ENCODE measurements at regions not wholly inside any gene's neighbourhood (a gene's known extent, or its start where the extent isn't known, plus 50 kb on each side); places are given as distances from the start of the nearest gene placed in this dataset.
"Not testable (repeated sequence)": the region's sequence is repeated elsewhere in the genome, so short reads cannot be mapped to it uniquely, and the experiment has no call there.

- CTCF ChIA-PET, result no interaction called here
- WGBS (ENCODE audit: insufficient coverage), result no CpG with 5 or more reads among the region's 5 CpGs
- Mint-ChIP-seq H3K36me3 (no peaks in the 10 kb centered on the region), H3K4me3 (no peak overlapping the region), H3K27me3 (no peaks in the 10 kb centered on the region), H3K9me3 (peaks cover 0 to 4% (median 0%) of the 10 kb centered on the region in 3 donors), H3K27ac (no peak overlapping the region), H3K4me1 (no peaks in the 10 kb centered on the region)
- no peak for DNase-seq
- POLR2A ChIA-PET, result no interaction called here
- H3K27me3 ChIP-seq (replicated peaks in 1 of 2; ENCODE audit: control insufficient read depth in 2 of 2, extremely low read depth in 1 of 2, insufficient read depth in 2 of 2, low read length in 1 of 2), result no peaks in the 10 kb centered on the region
- H3K36me3 ChIP-seq (ENCODE audit: control insufficient read depth in 2 of 2, extremely low read depth in 1 of 2, insufficient read depth in 1 of 2, low read length in 1 of 2), result no peaks in the 10 kb centered on the region
- H3K27ac ChIP-seq (ENCODE audit: low read length), result no peak overlapping the region
- ATAC-seq (replicated peaks in 1 of 4), result no peak
- H3K9me3 ChIP-seq, result no peaks in the 10 kb centered on the region
- H3K4me3 ChIP-seq (ENCODE audit: control insufficient read depth in 1 of 2, extremely low read depth in 1 of 2, low read length in 1 of 2), result no peak overlapping the region
- no peaks in the 10 kb centered on the region for H3K4me1 ChIP-seq (ENCODE audit: control insufficient read depth in 1 of 2, extremely low read depth in 1 of 2, insufficient read depth in 2 of 2, low read length in 2 of 2)
Observed at GRCh38 chr3:162704799-162705385, 1208.3 kb downstream of the OTOL1 start.

- H3K27me3 ChIP-seq (replicated peaks in 1 of 2; ENCODE audit: control insufficient read depth in 2 of 2, extremely low read depth in 1 of 2, insufficient read depth in 2 of 2, low read length in 1 of 2); H3K9me3 Mint-ChIP-seq; H3K4me3 Mint-ChIP-seq; ATAC-seq (replicated peaks in 1 of 4); H3K36me3 ChIP-seq (ENCODE audit: control insufficient read depth in 2 of 2, extremely low read depth in 1 of 2, insufficient read depth in 1 of 2, low read length in 1 of 2); H3K9me3 ChIP-seq; H3K27ac Mint-ChIP-seq; CTCF ChIA-PET; H3K27ac ChIP-seq (ENCODE audit: low read length); H3K36me3 Mint-ChIP-seq; H3K4me1 ChIP-seq (ENCODE audit: control insufficient read depth in 1 of 2, extremely low read depth in 1 of 2, insufficient read depth in 2 of 2, low read length in 2 of 2); POLR2A ChIA-PET; H3K4me3 ChIP-seq (ENCODE audit: control insufficient read depth in 1 of 2, extremely low read depth in 1 of 2, low read length in 1 of 2); DNase-seq; H3K27me3 Mint-ChIP-seq; H3K4me1 Mint-ChIP-seq: not testable (repeated sequence)
- WGBS (ENCODE audit: insufficient coverage), result no CpG with 5 or more reads among the region's 2 CpGs
Observed at GRCh38 chr3:162708394-162708793, 1211.8 kb downstream of the OTOL1 start.

- DNase-seq; H3K4me1 Mint-ChIP-seq; POLR2A ChIA-PET; H3K4me1 ChIP-seq (ENCODE audit: control insufficient read depth in 1 of 2, extremely low read depth in 1 of 2, insufficient read depth in 2 of 2, low read length in 2 of 2); H3K27ac Mint-ChIP-seq; H3K27me3 ChIP-seq (replicated peaks in 1 of 2; ENCODE audit: control insufficient read depth in 2 of 2, extremely low read depth in 1 of 2, insufficient read depth in 2 of 2, low read length in 1 of 2); H3K9me3 Mint-ChIP-seq; ATAC-seq (replicated peaks in 1 of 4); H3K4me3 ChIP-seq (ENCODE audit: control insufficient read depth in 1 of 2, extremely low read depth in 1 of 2, low read length in 1 of 2); H3K27ac ChIP-seq (ENCODE audit: low read length); H3K27me3 Mint-ChIP-seq; H3K36me3 Mint-ChIP-seq; CTCF ChIA-PET; H3K36me3 ChIP-seq (ENCODE audit: control insufficient read depth in 2 of 2, extremely low read depth in 1 of 2, insufficient read depth in 1 of 2, low read length in 1 of 2); H3K4me3 Mint-ChIP-seq; H3K9me3 ChIP-seq: not testable (repeated sequence)
- WGBS (ENCODE audit: insufficient coverage), result 87% methylated on average over 9 of the region's 15 CpGs
Observed at GRCh38 chr3:162708942-162709706, 1212.5 kb downstream of the OTOL1 start.

GRCh38 chr3:162710332-162711112 is 1213.9 kb downstream of the OTOL1 start:
- H3K4me1 ChIP-seq (ENCODE audit: control insufficient read depth in 1 of 2, extremely low read depth in 1 of 2, insufficient read depth in 2 of 2, low read length in 2 of 2), result no peaks in the 10 kb centered on the region
- no peak for ATAC-seq (replicated peaks in 1 of 4)
- Mint-ChIP-seq H3K4me1 (no peaks in the 10 kb centered on the region), H3K27ac (no peak overlapping the region), H3K4me3 (no peak overlapping the region), H3K36me3 (no peaks in the 10 kb centered on the region), H3K27me3 (no peaks in the 10 kb centered on the region), H3K9me3 (peaks cover 0 to 5% (median 5%) of the 10 kb centered on the region in 3 donors)
- H3K36me3 ChIP-seq (ENCODE audit: control insufficient read depth in 2 of 2, extremely low read depth in 1 of 2, insufficient read depth in 1 of 2, low read length in 1 of 2), result no peaks in the 10 kb centered on the region
- WGBS (ENCODE audit: insufficient coverage), result 95% methylated on average over 15 of the region's 30 CpGs
- H3K4me3 ChIP-seq (ENCODE audit: control insufficient read depth in 1 of 2, extremely low read depth in 1 of 2, low read length in 1 of 2), result no peak overlapping the region
- CTCF ChIA-PET, result no interaction called here
- DNase-seq, result no peak
- POLR2A ChIA-PET, result no interaction called here
- no peak overlapping the region for H3K27ac ChIP-seq (ENCODE audit: low read length)
- H3K27me3 ChIP-seq (replicated peaks in 1 of 2; ENCODE audit: control insufficient read depth in 2 of 2, extremely low read depth in 1 of 2, insufficient read depth in 2 of 2, low read length in 1 of 2), result no peaks in the 10 kb centered on the region
- H3K9me3 ChIP-seq, result no peaks in the 10 kb centered on the region

GRCh38 chr3:162717074-162717473 is 1220.5 kb downstream of the OTOL1 start:
- H3K4me3 ChIP-seq (ENCODE audit: control insufficient read depth in 1 of 2, extremely low read depth in 1 of 2, low read length in 1 of 2); H3K4me1 ChIP-seq (ENCODE audit: control insufficient read depth in 1 of 2, extremely low read depth in 1 of 2, insufficient read depth in 2 of 2, low read length in 2 of 2); POLR2A ChIA-PET; H3K27ac Mint-ChIP-seq; H3K4me3 Mint-ChIP-seq; H3K27me3 Mint-ChIP-seq; H3K9me3 Mint-ChIP-seq; H3K4me1 Mint-ChIP-seq; H3K36me3 Mint-ChIP-seq; H3K36me3 ChIP-seq (ENCODE audit: control insufficient read depth in 2 of 2, extremely low read depth in 1 of 2, insufficient read depth in 1 of 2, low read length in 1 of 2); CTCF ChIA-PET; H3K27me3 ChIP-seq (replicated peaks in 1 of 2; ENCODE audit: control insufficient read depth in 2 of 2, extremely low read depth in 1 of 2, insufficient read depth in 2 of 2, low read length in 1 of 2); ATAC-seq (replicated peaks in 1 of 4); H3K9me3 ChIP-seq; DNase-seq; H3K27ac ChIP-seq (ENCODE audit: low read length): not testable (repeated sequence)
- WGBS (ENCODE audit: insufficient coverage), result 53% methylated on average over 2 of the region's 6 CpGs

- H3K4me3 Mint-ChIP-seq, result no peak overlapping the region
- no peaks in the 10 kb centered on the region for H3K27me3 Mint-ChIP-seq
- Histone ChIP-seq H3K4me1 (ENCODE audit: control insufficient read depth in 1 of 2, extremely low read depth in 1 of 2, insufficient read depth in 2 of 2, low read length in 2 of 2) (no peaks in the 10 kb centered on the region), H3K27ac (ENCODE audit: low read length) (no peak overlapping the region), H3K9me3 (no peaks in the 10 kb centered on the region), H3K27me3 (replicated peaks in 1 of 2; ENCODE audit: control insufficient read depth in 2 of 2, extremely low read depth in 1 of 2, insufficient read depth in 2 of 2, low read length in 1 of 2) (no peaks in the 10 kb centered on the region), H3K4me3 (ENCODE audit: control insufficient read depth in 1 of 2, extremely low read depth in 1 of 2, low read length in 1 of 2) (no peak overlapping the region), H3K36me3 (ENCODE audit: control insufficient read depth in 2 of 2, extremely low read depth in 1 of 2, insufficient read depth in 1 of 2, low read length in 1 of 2) (no peaks in the 10 kb centered on the region)
- ChIA-PET POLR2A (no interaction called here), CTCF (no interaction called here)
- no peak overlapping the region for H3K27ac Mint-ChIP-seq
- WGBS (ENCODE audit: insufficient coverage), result no CpG with 5 or more reads among the region's 2 CpGs
- H3K36me3 Mint-ChIP-seq, result no peaks in the 10 kb centered on the region
- H3K9me3 Mint-ChIP-seq, result peaks cover 0 to under 1% (median 0%) of the 10 kb centered on the region in 3 donors
- no peak for ATAC-seq (replicated peaks in 1 of 4)
- no peaks in the 10 kb centered on the region for H3K4me1 Mint-ChIP-seq
- no peak for DNase-seq
Observed at GRCh38 chr3:162718697-162719096, 1222.1 kb downstream of the OTOL1 start.

Measured in T-cell (primary cell).